Transverse colon (tissue), 4 donors: ENCODE measurements at regions not wholly inside any gene's neighbourhood (a gene's known extent, or its start where the extent isn't known, plus 50 kb on each side); places are given as distances from the start of the nearest gene placed in this dataset.

Experiments
- DNase-seq: peaks from one replicate; pipeline ENCODE4 v3.0.0-alpha.2; 2019
- H3K27ac ChIP-seq, 4 donors: fragments of 200-600 bp; sonication (generic); 2 replicates each; pipeline ENCODE4 v1.5.1; 2016 to 2018; ENCODE audit warnings: inconsistent platforms in 4 of 4
- H3K27me3 ChIP-seq: fragments of 200-600 bp; sonication (generic); 2 replicates; pipeline ENCODE4 v1.5.1; 2017; ENCODE audit warnings: inconsistent platforms
- H3K36me3 ChIP-seq, 4 donors: fragments of 200-600 bp; sonication (generic); 2 replicates each; pipeline ENCODE4 v1.5.1; 2017 to 2019; ENCODE audit warnings: inconsistent platforms in 4 of 4
- H3K4me1 ChIP-seq, 4 donors: fragments of 200-600 bp; sonication (generic); 2 replicates each; pipeline ENCODE4 v1.5.1; 2017 to 2020; ENCODE audit warnings: inconsistent platforms in 4 of 4
- H3K4me3 ChIP-seq, 4 donors: fragments of 200-600 bp; sonication (generic); 1 replicate in 1 of 4; 2 replicates in 3 of 4; pipeline versions ENCODE4 v1.5.1 to v1.6.1; 2017 to 2019; ENCODE audit warnings: inconsistent platforms in 4 of 4
- H3K9me3 ChIP-seq, 2 donors: fragments of 200-600 bp; sonication (generic); 2 replicates each; pipeline ENCODE4 v1.5.1; 2017 to 2019; ENCODE audit warnings: inconsistent platforms in 2 of 2
- EP300 ChIP-seq: sonication (generic); formaldehyde crosslinking; IDR thresholded peaks from one replicate; pipeline ENCODE4 v1.6.1; 2017; ENCODE audit warnings: antibody characterized with exemption, low read depth
- POLR2A ChIP-seq: fragments of 450-650 bp; IDR thresholded peaks from one replicate; pipeline ENCODE4 v1.6.1; 2016; ENCODE audit warnings: antibody characterized with exemption, mild to moderate bottlenecking, moderate library complexity
- POLR2AphosphoS5 ChIP-seq, 3 donors: sonication (generic); formaldehyde crosslinking; IDR thresholded peaks; one replicate each; pipeline ENCODE4 v1.6.1; 2016; ENCODE audit warnings: antibody characterized with exemption in 3 of 3
- WGBS, 2 donors: methylation state at CpG; one replicate each; pipeline ENCODE4 v1.1.5; 2018; ENCODE audit warnings: low coverage in 1 of 2; 5-methylcytosine and 5-hydroxymethylcytosine counted together
- in situ Hi-C, 4 donors: fragments of 200-750 bp; cut with MboI; loops; one replicate each; pipeline versions ENCODE4 v1.15.0 to v1.15.1; 2017; ENCODE audit warnings: low sequenced_read_pairs in 3 of 4, low pct_ligation_motif_present in 1 of 4, low pct_unique_long_range_greater_than_20kb in 1 of 4
- intact Hi-C: fragments of 100-400 bp; cut with DNase I; formaldehyde crosslinking; loops from one replicate; pipeline ENCODE4 v1.15.1; 2023; ENCODE audit warnings: low total_unique reads
- TF ChIP-seq, protein P1 (sequence below), 5 experiments: fragments of 200-600 bp in 3 of 5; fragments of 450-650 bp in 2 of 5; sonication (generic) in 3 of 5; IDR thresholded peaks; 1 replicate in 2 of 5; 2 replicates in 3 of 5; pipeline ENCODE4 v1.5.1; 2016 to 2017; ENCODE audit warnings: antibody characterized with exemption in 5 of 5, inconsistent platforms in 3 of 5, mild to moderate bottlenecking in 2 of 5, moderate library complexity in 1 of 5

GRCh38 chr4:175166020-175166419 is 247.9 kb downstream of the ADAM29 start:
- in situ Hi-C loops: no loop called here
- Histone ChIP-seq H3K36me3 (no peaks in the 10 kb centered on the region), H3K4me1 (no peaks in the 10 kb centered on the region), H3K27ac (no peak overlapping the region), H3K9me3 (no peaks in the 10 kb centered on the region), H3K27me3 (no peaks in the 10 kb centered on the region), H3K4me3 (no peak overlapping the region)
- whole genome bisulfite sequencing, 2 donors: 78 to 90% methylated on average over 2 of the region's 2 CpGs
- TF ChIP-seq, protein P1, sequence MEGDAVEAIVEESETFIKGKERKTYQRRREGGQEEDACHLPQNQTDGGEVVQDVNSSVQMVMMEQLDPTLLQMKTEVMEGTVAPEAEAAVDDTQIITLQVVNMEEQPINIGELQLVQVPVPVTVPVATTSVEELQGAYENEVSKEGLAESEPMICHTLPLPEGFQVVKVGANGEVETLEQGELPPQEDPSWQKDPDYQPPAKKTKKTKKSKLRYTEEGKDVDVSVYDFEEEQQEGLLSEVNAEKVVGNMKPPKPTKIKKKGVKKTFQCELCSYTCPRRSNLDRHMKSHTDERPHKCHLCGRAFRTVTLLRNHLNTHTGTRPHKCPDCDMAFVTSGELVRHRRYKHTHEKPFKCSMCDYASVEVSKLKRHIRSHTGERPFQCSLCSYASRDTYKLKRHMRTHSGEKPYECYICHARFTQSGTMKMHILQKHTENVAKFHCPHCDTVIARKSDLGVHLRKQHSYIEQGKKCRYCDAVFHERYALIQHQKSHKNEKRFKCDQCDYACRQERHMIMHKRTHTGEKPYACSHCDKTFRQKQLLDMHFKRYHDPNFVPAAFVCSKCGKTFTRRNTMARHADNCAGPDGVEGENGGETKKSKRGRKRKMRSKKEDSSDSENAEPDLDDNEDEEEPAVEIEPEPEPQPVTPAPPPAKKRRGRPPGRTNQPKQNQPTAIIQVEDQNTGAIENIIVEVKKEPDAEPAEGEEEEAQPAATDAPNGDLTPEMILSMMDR (IDR thresholded peaks at IDR 0.05): no peak
- TF ChIP-seq POLR2A (no peak), EP300 (no peak), POLR2AphosphoS5 (IDR thresholded peaks at IDR 0.05) (no peak)
- DNase-seq: no peak
- intact Hi-C loops: no loop called here

GRCh38 chr4:175176710-175177109 is 258.6 kb downstream of the ADAM29 start:
- DNase-seq: no peak
- Histone ChIP-seq H3K27ac (no peak overlapping the region), H3K9me3 (peaks cover 5 to 12% of the 10 kb centered on the region in 2 donors), H3K27me3 (no peaks in the 10 kb centered on the region), H3K4me3 (no peak overlapping the region), H3K4me1 (no peaks in the 10 kb centered on the region), H3K36me3 (no peaks in the 10 kb centered on the region)
- intact Hi-C loops (no loop called here), in situ Hi-C loops (no loop called here)
- no peak for TF ChIP-seq EP300
- TF ChIP-seq, protein P1 (IDR thresholded peaks at IDR 0.05): no peak
- no peak for TF ChIP-seq POLR2A
- no peak for TF ChIP-seq POLR2AphosphoS5 (IDR thresholded peaks at IDR 0.05)
- WGBS, 2 donors: 60 to 64% methylated on average over 4 of the region's 4 CpGs

GRCh38 chr4:175190654-175191053 is 272.5 kb downstream of the ADAM29 start:
- H3K9me3 ChIP-seq: no peaks in the 10 kb centered on the region
- 55 to 61% methylated on average over 3 of the region's 3 CpGs for WGBS, 2 donors
- no peak overlapping the region for H3K4me3 ChIP-seq
- no peaks in the 10 kb centered on the region for H3K27me3 ChIP-seq
- intact Hi-C loops: no loop called here
- H3K36me3 ChIP-seq: no peaks in the 10 kb centered on the region
- H3K27ac ChIP-seq: no peak overlapping the region
- DNase-seq: no peak
- in situ Hi-C loops: no loop called here
- no peaks in the 10 kb centered on the region for H3K4me1 ChIP-seq
- TF ChIP-seq, protein P1 (IDR thresholded peaks at IDR 0.05): no peak
- no peak for TF ChIP-seq POLR2A
- no peak for TF ChIP-seq POLR2AphosphoS5 (IDR thresholded peaks at IDR 0.05)
- TF ChIP-seq EP300: no peak

DNA sequence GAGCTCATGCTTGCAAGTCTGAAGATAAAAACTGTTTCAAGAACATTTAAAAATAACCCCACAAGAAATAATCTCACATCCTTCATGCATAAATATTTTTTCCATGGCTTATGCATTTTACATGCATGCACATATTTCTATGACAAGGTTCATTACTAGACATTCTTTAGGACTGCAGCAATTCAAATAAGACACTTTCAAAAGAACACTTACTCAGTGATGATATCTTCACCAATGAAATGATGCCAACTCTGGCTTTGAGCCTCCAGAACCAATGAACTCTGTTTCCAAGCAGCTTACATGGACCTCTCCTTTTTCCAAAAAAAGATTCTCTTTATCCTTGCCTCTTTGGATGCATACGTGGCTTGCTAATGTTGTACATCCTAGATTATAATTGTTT is 279.9 kb downstream of the ADAM29 start:
- DNase-seq: no peak
- no peaks in the 10 kb centered on the region for H3K4me1 ChIP-seq
- H3K4me3 ChIP-seq: no peak overlapping the region
- in situ Hi-C loops: no loop called here
- no peaks in the 10 kb centered on the region for H3K36me3 ChIP-seq
- TF ChIP-seq POLR2AphosphoS5 (IDR thresholded peaks at IDR 0.05) (no peak), POLR2A (no peak), EP300 (no peak)
- TF ChIP-seq, protein P1 (IDR thresholded peaks at IDR 0.05): no peak
- intact Hi-C loops: no loop called here
- no peaks in the 10 kb centered on the region for H3K27me3 ChIP-seq
- H3K27ac ChIP-seq: no peak overlapping the region
- no peaks in the 10 kb centered on the region for H3K9me3 ChIP-seq
- 70 to 83% methylated on average over 1 of the region's 1 CpG for WGBS, 2 donors
